ENCODE measurements at regions not wholly inside any gene's neighbourhood (a gene's known extent, or its start where the extent isn't known, plus 50 kb on each side); places are given as distances from the start of the nearest gene placed in this dataset.

GRCh38 chr6:4491501-4492260 is 284.5 kb upstream of the CDYL start:
- no peak for TF ChIP-seq CTCF (IDR thresholded peaks at IDR 0.05; ENCODE audit: low read depth, low read length, missing control alignments)
- H3K4me3 ChIP-seq (ENCODE audit: low read depth, low read length): no peak overlapping the region
- DNase-seq (ENCODE audit: low read depth): no peak

GRCh38 chr6:4489538-4489937 is 286.7 kb upstream of the CDYL start:
- no peak overlapping the region for H3K4me3 ChIP-seq (ENCODE audit: low read depth, low read length)
- no peak for TF ChIP-seq CTCF (IDR thresholded peaks at IDR 0.05; ENCODE audit: low read depth, low read length, missing control alignments)
- DNase-seq (ENCODE audit: low read depth): no peak

- no peak overlapping the region for H3K4me3 ChIP-seq (ENCODE audit: low read depth, low read length)
- no peak for DNase-seq (ENCODE audit: low read depth)
- TF ChIP-seq CTCF (IDR thresholded peaks at IDR 0.05; ENCODE audit: low read depth, low read length, missing control alignments): no peak
Observed at GRCh38 chr6:4488389-4488788, 287.8 kb upstream of the CDYL start.

GRCh38 chr6:4487538-4487937 is 288.7 kb upstream of the CDYL start:
- TF ChIP-seq CTCF (IDR thresholded peaks at IDR 0.05; ENCODE audit: low read depth, low read length, missing control alignments): no peak
- no peak overlapping the region for H3K4me3 ChIP-seq (ENCODE audit: low read depth, low read length)
- DNase-seq (ENCODE audit: low read depth): no peak

GRCh38 chr6:4486568-4487315 is 289.5 kb upstream of the CDYL start:
- DNase-seq (ENCODE audit: low read depth): no peak
- TF ChIP-seq CTCF (IDR thresholded peaks at IDR 0.05; ENCODE audit: low read depth, low read length, missing control alignments): no peak
- H3K4me3 ChIP-seq (ENCODE audit: low read depth, low read length): no peak overlapping the region

GRCh38 chr6:4485735-4486134 is 290.5 kb upstream of the CDYL start:
- no peak for TF ChIP-seq CTCF (IDR thresholded peaks at IDR 0.05; ENCODE audit: low read depth, low read length, missing control alignments)

More at GRCh38 chr6:4485735-4486134, 290.5 kb upstream of the CDYL start:
- no peak overlapping the region for H3K4me3 ChIP-seq (ENCODE audit: low read depth, low read length)
- no peak for DNase-seq (ENCODE audit: low read depth)
